Lung (tissue), 11 donors: ENCODE measurements at regions not wholly inside any gene's neighbourhood (a gene's known extent, or its start where the extent isn't known, plus 50 kb on each side); places are given as distances from the start of the nearest gene placed in this dataset.

Experiments used
- ATAC-seq: fragments of 200-7000 bp; cut with Tn5 transposase; one replicate; pipeline ENCODE4 v1.9.1; 2020; ENCODE audit warnings: moderate number of reproducible peaks; ENCODE audit not compliant: insufficient read depth, low FRiP score
- DNase-seq, 3 donors: peaks; one replicate each; pipeline ENCODE4 v3.0.0-alpha.2; 2013 to 2017
- H3K27ac ChIP-seq, 2 donors: one replicate each; pipeline ENCODE4 v1.5.1; 2013; ENCODE audit warnings: mild to moderate bottlenecking in 2 of 2, moderate library complexity in 2 of 2, control low read depth in 1 of 2, inconsistent platforms in 1 of 2, low read depth in 1 of 2, low read length in 1 of 2
- H3K27me3 ChIP-seq, 3 donors: one replicate each; pipeline ENCODE4 v1.5.1; 2013; ENCODE audit warnings: low read length in 2 of 3; ENCODE audit not compliant: control insufficient read depth in 3 of 3, insufficient read depth in 3 of 3
- H3K36me3 ChIP-seq, 4 donors: one replicate each; pipeline ENCODE4 v1.5.1; 2013; ENCODE audit warnings: low read length in 4 of 4, mild to moderate bottlenecking in 1 of 4, moderate library complexity in 1 of 4; ENCODE audit not compliant: control insufficient read depth in 4 of 4, insufficient read depth in 4 of 4
- H3K4me1 ChIP-seq, 5 donors: one replicate each; pipeline ENCODE4 v1.5.1; 2013; ENCODE audit warnings: low read length in 5 of 5, mild to moderate bottlenecking in 2 of 5, moderate library complexity in 1 of 5; ENCODE audit not compliant: control insufficient read depth in 5 of 5, insufficient read depth in 5 of 5
- H3K4me3 ChIP-seq: one replicate; pipeline ENCODE4 v1.5.1; 2013; ENCODE audit warnings: mild to moderate bottlenecking, control low read depth, moderate library complexity
- H3K9ac ChIP-seq, 2 donors: one replicate each; pipeline ENCODE4 v1.5.1; 2013; ENCODE audit warnings: low read length in 2 of 2, control low read depth in 1 of 2; ENCODE audit not compliant: insufficient read depth in 1 of 2
- H3K9me3 ChIP-seq, 4 donors: one replicate each; pipeline ENCODE4 v1.5.1; 2013; ENCODE audit warnings: low read length in 3 of 4, mild to moderate bottlenecking in 1 of 4, moderate library complexity in 1 of 4; ENCODE audit not compliant: control insufficient read depth in 4 of 4, insufficient read depth in 3 of 4
- CTCF ChIP-seq: IDR thresholded peaks from 2 replicates; pipeline ENCODE4 v1.5.1; 2012; ENCODE audit warnings: mild to moderate bottlenecking; ENCODE audit errors: control extremely low read depth, extremely low read depth
- WGBS, 2 donors: extraction: QIAGEN DNeasy Blood & Tissue Kit; methylation state at CpG; one replicate each; pipeline ENCODE4 v1.1.7; 2013; 5-methylcytosine and 5-hydroxymethylcytosine counted together
- donor health status: control.
- donor health status: control.
- donor health status: Bipolar disorder and iron deficiency.
- donor health status: healthy.
- donor health status: DM: yes; HTN: yes; CAD: no.

DNA sequence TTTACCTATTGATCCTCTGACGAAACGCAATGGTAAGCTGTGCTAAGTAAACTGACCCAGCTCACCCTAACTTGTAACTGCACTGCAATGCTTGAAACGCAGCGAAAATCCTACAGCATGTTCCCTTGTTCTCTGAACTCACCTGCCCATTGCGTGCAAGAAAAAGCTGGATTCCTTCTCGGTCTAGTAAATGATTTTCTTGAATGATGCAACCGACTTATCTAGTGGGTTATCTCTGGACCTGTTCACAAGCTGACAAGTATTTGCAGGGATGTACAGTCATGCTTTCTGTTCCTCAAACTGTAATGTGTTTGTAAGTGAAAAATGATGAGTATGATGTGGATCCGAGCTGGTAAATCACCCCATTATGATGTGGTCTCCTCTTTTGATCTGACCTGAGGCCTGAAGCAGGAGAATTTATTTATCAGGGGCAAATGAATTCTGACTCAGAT is 140.1 kb downstream of the BTC start:
- WGBS, 2 donors: 72 to 78% methylated on average over 8 of the region's 8 CpGs
- TF ChIP-seq CTCF: no peak
- Histone ChIP-seq H3K27me3 (peaks cover 0 to 1% (median 0%) of the 10 kb centered on the region in 3 donors), H3K27ac (no peak overlapping the region), H3K9ac (no peak overlapping the region), H3K36me3 (no peaks in the 10 kb centered on the region), H3K4me1 (no peaks in the 10 kb centered on the region), H3K4me3 (no peak overlapping the region), H3K9me3 (no peaks in the 10 kb centered on the region)
- ATAC-seq (no peak), DNase-seq (peak in 1 of 3 donors; percentile 9)

- Histone ChIP-seq H3K9me3 (no peaks in the 10 kb centered on the region), H3K36me3 (no peaks in the 10 kb centered on the region), H3K27ac (no peak overlapping the region), H3K4me3 (no peak overlapping the region), H3K4me1 (peaks cover 0 to under 1% (median 0%) of the 10 kb centered on the region in 5 donors), H3K27me3 (no peaks in the 10 kb centered on the region), H3K9ac (no peak overlapping the region)
- 76 to 85% methylated on average over 1 of the region's 1 CpG for WGBS, 2 donors
- no peak for TF ChIP-seq CTCF
- no peak for ATAC-seq
- DNase-seq: no peak
Measured at GRCh38 chr4:74656596-74656995, 137.7 kb downstream of the BTC start.

- 89% methylated on average over 1 of the region's 1 CpG for WGBS, 2 donors
Measured at GRCh38 chr4:74658116-74658515, 136.2 kb downstream of the BTC start.

More at GRCh38 chr4:74658116-74658515, 136.2 kb downstream of the BTC start:
- H3K27ac ChIP-seq: no peak overlapping the region
- no peaks in the 10 kb centered on the region for H3K36me3 ChIP-seq
- H3K9me3 ChIP-seq: no peaks in the 10 kb centered on the region
- H3K4me1 ChIP-seq: peaks cover 0 to 4% (median 0%) of the 10 kb centered on the region in 5 donors
- DNase-seq (no peak), ATAC-seq (no peak)
- no peak overlapping the region for H3K4me3 ChIP-seq
- no peak for TF ChIP-seq CTCF
- no peak overlapping the region for H3K9ac ChIP-seq
- H3K27me3 ChIP-seq: no peaks in the 10 kb centered on the region
